Keratinocyte (primary cell): ENCODE measurements at regions not wholly inside any gene's neighbourhood (a gene's known extent, or its start where the extent isn't known, plus 50 kb on each side); places are given as distances from the start of the nearest gene placed in this dataset.

Source experiments
- DNase-seq: peaks from one replicate; pipeline ENCODE4 v3.0.0-alpha.2; 2011; ENCODE audit warnings: low read depth, missing footprints, low spot score
- FAIRE-seq: peaks from 2 replicates; lab custom pipeline; 2011; peaks lifted over from hg19 to GRCh38; lab: Jason Lieb, UNC
- H2AFZ ChIP-seq: 2 replicates; pipeline ENCODE4 v1.6.0; 2012; ENCODE audit warnings: low read length, control low read depth, inconsistent platforms; ENCODE audit not compliant: control insufficient read depth
- H3K27ac ChIP-seq: 2 replicates; pipeline ENCODE4 v1.5.1; 2011; ENCODE audit warnings: low read length; ENCODE audit not compliant: control insufficient read depth, insufficient read depth
- H3K27me3 ChIP-seq: 3 replicates; pipeline ENCODE4 v1.6.0; 2011; ENCODE audit warnings: low read length; ENCODE audit not compliant: control insufficient read depth, insufficient read depth; ENCODE audit errors: extremely low read depth
- H3K36me3 ChIP-seq, 2 experiments: 2 replicates in 1 of 2; 3 replicates in 1 of 2; pipeline ENCODE4 v1.5.1; 2011; ENCODE audit warnings: low read length in 2 of 2, mild to moderate bottlenecking in 1 of 2; ENCODE audit not compliant: control insufficient read depth in 2 of 2, insufficient read depth in 2 of 2; ENCODE audit errors: extremely low read depth in 1 of 2
- H3K4me1 ChIP-seq: 3 replicates; pipeline ENCODE4 v1.5.1; 2011; ENCODE audit warnings: low read length; ENCODE audit not compliant: control insufficient read depth, insufficient read depth; ENCODE audit errors: extremely low read depth
- H3K4me2 ChIP-seq: 3 replicates; pipeline ENCODE4 v1.6.0; 2011; ENCODE audit warnings: low read depth, low read length; ENCODE audit not compliant: control insufficient read depth, insufficient read depth; ENCODE audit errors: extremely low read depth
- H3K4me3 ChIP-seq, 3 experiments: fragments of 200-600 bp in 1 of 3; sonication (generic) in 1 of 3; 2 replicates in 2 of 3; 3 replicates in 1 of 3; pipeline ENCODE4 v1.5.1; 2011 to 2016; ENCODE audit warnings: low read length in 3 of 3, mild to moderate bottlenecking in 3 of 3, control low read depth in 2 of 3, inconsistent platforms in 1 of 3, low read depth in 1 of 3, mixed read lengths in 1 of 3, mixed run types in 1 of 3, moderate library complexity in 1 of 3; ENCODE audit not compliant: control insufficient read depth in 2 of 3, insufficient read depth in 2 of 3; ENCODE audit errors: extremely low read depth in 1 of 3
- H3K79me2 ChIP-seq: 2 replicates; pipeline ENCODE4 v1.6.0; 2012; ENCODE audit warnings: low read length; ENCODE audit not compliant: control insufficient read depth, insufficient read depth
- H3K9ac ChIP-seq: 3 replicates; pipeline ENCODE4 v1.6.0; 2011; ENCODE audit warnings: low read length; ENCODE audit not compliant: control insufficient read depth, insufficient read depth; ENCODE audit errors: extremely low read depth
- H3K9me1 ChIP-seq: 3 replicates; pipeline ENCODE4 v1.6.0; 2011; ENCODE audit warnings: low read length; ENCODE audit not compliant: control insufficient read depth, insufficient read depth; ENCODE audit errors: extremely low read depth
- H3K9me3 ChIP-seq: 2 replicates; pipeline ENCODE4 v1.5.1; 2012; ENCODE audit warnings: low read depth, low read length; ENCODE audit not compliant: control insufficient read depth
- H4K20me1 ChIP-seq: 3 replicates; pipeline ENCODE4 v1.6.0; 2011; ENCODE audit warnings: low read length; ENCODE audit not compliant: control insufficient read depth, insufficient read depth; ENCODE audit errors: extremely low read depth
- CTCF ChIP-seq, 3 experiments: IDR thresholded peaks in 1 of 3; conservative IDR thresholded peaks in 1 of 3; optimal IDR thresholded peaks in 1 of 3; 2 replicates in 2 of 3; 3 replicates in 1 of 3; pipeline versions ENCODE3 to v1.5.1; 2011; ENCODE audit warnings: low read length in 3 of 3, mild to moderate bottlenecking in 3 of 3, moderate library complexity in 2 of 3, control low read depth in 1 of 3, inconsistent platforms in 1 of 3; ENCODE audit not compliant: insufficient read depth in 2 of 3; ENCODE audit errors: extremely low read depth in 1 of 3
- EZH2 ChIP-seq: IDR thresholded peaks from one replicate; pipeline ENCODE4 v1.6.1; 2012; ENCODE audit warnings: inconsistent platforms, mild to moderate bottlenecking, low read length, moderate library complexity
- dilution Hi-C: fragments of 300-500 bp; cut with MboI; formaldehyde crosslinking; loops from one replicate; pipeline ENCODE4 v1.7.0; 2020; ENCODE audit warnings: low sequenced_read_pairs; ENCODE audit not compliant: extremely low pct_ligation_motif_present

DNA sequence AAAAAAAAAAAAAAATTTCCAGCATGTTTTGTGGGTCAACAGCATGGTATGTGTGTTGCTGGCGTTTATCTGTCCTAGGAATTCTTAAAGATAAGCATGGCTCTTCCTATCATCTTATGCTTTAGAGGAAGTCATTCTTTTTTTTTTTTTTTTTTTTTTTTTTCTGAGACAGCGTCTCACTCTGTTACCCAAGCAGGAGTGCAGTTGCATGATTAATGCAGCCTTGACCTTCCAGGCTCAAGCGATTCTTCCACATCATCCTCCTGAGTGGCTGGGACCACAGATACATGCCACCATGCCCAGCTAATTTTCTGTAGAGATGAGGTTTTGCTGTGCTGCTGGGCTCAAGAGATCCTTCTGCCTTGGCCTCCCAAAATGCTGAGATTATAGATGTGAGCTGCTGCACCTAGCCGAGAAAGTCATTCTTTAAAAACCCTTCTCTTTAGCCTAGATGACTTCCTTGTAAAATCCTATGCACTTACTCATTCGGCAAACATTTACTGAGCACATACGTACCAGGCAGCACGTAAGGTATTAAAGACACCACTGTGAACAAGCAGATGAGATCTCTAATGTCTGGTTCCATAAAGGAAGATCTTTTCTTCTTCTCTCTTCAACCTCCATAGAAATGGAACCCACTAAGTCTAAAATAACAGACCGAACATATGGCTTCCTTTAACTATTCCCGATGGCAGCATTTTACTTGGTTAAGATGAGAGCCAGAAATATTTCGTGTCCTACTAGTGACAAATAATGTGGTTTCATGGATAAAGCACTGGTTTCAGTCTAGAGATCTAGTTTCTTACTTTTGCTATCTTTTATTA is 122.4 kb downstream of the RIN2 start:
- no peak overlapping the region for H2AFZ ChIP-seq

DNA sequence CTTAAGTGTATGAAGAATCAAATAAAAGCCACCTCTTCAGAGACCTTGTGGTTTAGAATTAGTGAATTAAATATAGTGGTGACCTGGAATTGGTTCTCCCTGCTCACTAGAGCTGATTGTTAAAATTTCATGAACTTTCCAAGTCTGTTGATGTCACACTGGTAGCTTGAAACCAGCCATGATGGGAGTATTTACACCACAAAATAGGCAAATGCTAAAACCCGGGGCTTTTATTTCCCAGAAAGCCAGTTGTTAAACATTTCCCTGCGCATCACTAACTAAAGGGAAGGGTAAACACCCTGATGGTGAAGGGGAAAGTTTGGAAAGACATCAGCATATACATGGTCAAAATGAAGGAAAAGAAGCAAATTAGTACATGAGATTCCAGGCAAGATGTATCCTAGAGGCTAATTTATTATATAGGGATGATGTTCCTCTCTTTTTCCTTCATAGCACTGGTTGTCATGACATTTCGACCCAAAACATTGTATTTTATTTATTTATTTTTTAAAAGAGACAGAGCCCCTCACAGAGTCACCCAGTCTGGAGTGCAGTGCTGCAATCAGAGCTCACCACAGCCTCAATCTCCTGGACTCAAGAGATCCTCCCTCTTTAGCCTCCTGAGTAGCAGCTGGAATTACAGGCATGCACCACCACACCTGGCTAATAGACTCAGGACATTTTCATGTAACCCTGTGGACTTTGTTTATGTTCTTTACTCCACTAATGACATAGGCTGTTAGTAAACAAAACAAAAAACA is 123.2 kb downstream of the RIN2 start:
- Histone ChIP-seq H3K4me2 (no peak overlapping the region), H3K36me3 (no peaks in the 10 kb centered on the region), H4K20me1 (no peaks in the 10 kb centered on the region), H3K9ac (no peak overlapping the region), H3K4me1 (peaks cover 28% of the 10 kb centered on the region), H2AFZ (no peak overlapping the region), H3K79me2 (no peaks in the 10 kb centered on the region), H3K9me3 (no peaks in the 10 kb centered on the region), H3K27ac (no peak overlapping the region), H3K27me3 (no peaks in the 10 kb centered on the region), H3K4me3 (no peak overlapping the region), H3K9me1 (no peaks in the 10 kb centered on the region)
- FAIRE-seq (no peak), DNase-seq (no peak)
- dilution Hi-C loops = no loop called here
- no peak for TF ChIP-seq CTCF (optimal IDR thresholded peaks at IDR 0.05 in 1 of 3, IDR thresholded peaks at IDR 0.05 in 1 of 3, conservative IDR thresholded peaks at IDR 0.05 in 1 of 3; ENCODE audit: extremely low read depth in 1 of 3, insufficient read depth in 2 of 3, low read length in 3 of 3)
- no peak for TF ChIP-seq EZH2

More for the DNA sequence above, 122.4 kb downstream of the RIN2 start:
- Histone ChIP-seq H3K4me1 (peaks cover 21% of the 10 kb centered on the region), H3K4me2 (no peak overlapping the region), H4K20me1 (no peaks in the 10 kb centered on the region), H3K27me3 (no peaks in the 10 kb centered on the region), H3K79me2 (no peaks in the 10 kb centered on the region), H3K9ac (no peak overlapping the region), H3K4me3 (no peak overlapping the region), H3K9me3 (no peaks in the 10 kb centered on the region), H3K36me3 (no peaks in the 10 kb centered on the region), H3K9me1 (no peaks in the 10 kb centered on the region), H3K27ac (no peak overlapping the region)
- TF ChIP-seq EZH2 (no peak), CTCF (optimal IDR thresholded peaks at IDR 0.05 in 1 of 3, IDR thresholded peaks at IDR 0.05 in 1 of 3, conservative IDR thresholded peaks at IDR 0.05 in 1 of 3; ENCODE audit: extremely low read depth in 1 of 3, insufficient read depth in 2 of 3, low read length in 3 of 3) (no peak)
- DNase-seq (no peak), FAIRE-seq (peak; percentile 29)
- dilution Hi-C loops = no loop called here
